Suprapubic skin (tissue), 3 donors: ENCODE measurements at regions not wholly inside any gene's neighbourhood (a gene's known extent, or its start where the extent isn't known, plus 50 kb on each side); places are given as distances from the start of the nearest gene placed in this dataset.

Source experiments
- CTCF ChIP-seq, 2 donors: fragments of 200-600 bp in 1 of 2; fragments of 450-650 bp in 1 of 2; sonication (generic) in 1 of 2; IDR thresholded peaks; one replicate each; pipeline ENCODE4 v1.5.1; 2016 to 2019; ENCODE audit warnings: antibody characterized with exemption in 2 of 2, mild to moderate bottlenecking in 1 of 2, moderate library complexity in 1 of 2
- POLR2A ChIP-seq, 2 donors: fragments of 450-650 bp; IDR thresholded peaks; one replicate each; pipeline ENCODE4 v1.6.1; 2017; ENCODE audit warnings: antibody characterized with exemption in 2 of 2, mild to moderate bottlenecking in 2 of 2, moderate library complexity in 2 of 2

GRCh38 chr12:92482599-92482998, 220.2 kb upstream of the PLEKHG7 start:
- no peak for TF ChIP-seq POLR2A (IDR thresholded peaks at IDR 0.05)
- no peak for TF ChIP-seq CTCF (IDR thresholded peaks at IDR 0.05)
